Spleen (tissue), 7 donors: ENCODE measurements at regions not wholly inside any gene's neighbourhood (a gene's known extent, or its start where the extent isn't known, plus 50 kb on each side); places are given as distances from the start of the nearest gene placed in this dataset.
"Not testable (repeated sequence)": the region's sequence is repeated elsewhere in the genome, so short reads cannot be mapped to it uniquely, and the experiment has no call there.

ENCODE experiments used
- POLR2A ChIP-seq, 3 donors: fragments of 450-650 bp; IDR thresholded peaks; one replicate each; pipeline ENCODE4 v1.5.1; 2017; ENCODE audit warnings: antibody characterized with exemption in 3 of 3, mild to moderate bottlenecking in 1 of 3
- POLR2AphosphoS5 ChIP-seq, 3 donors: sonication (generic); formaldehyde crosslinking; IDR thresholded peaks; one replicate each; pipeline ENCODE4 v1.5.1; 2017; ENCODE audit warnings: antibody characterized with exemption in 3 of 3
- TF ChIP-seq, protein P1 (sequence below), 11 experiments: fragments of 200-600 bp in 7 of 11; fragments of 450-650 bp in 4 of 11; sonication (generic) in 4 of 11; IDR thresholded peaks in 8 of 11; conservative IDR thresholded peaks in 3 of 11; 1 replicate in 7 of 11; 2 replicates in 4 of 11; pipeline versions ENCODE4 v1.4.0 to v1.8.0; 2016 to 2021; ENCODE audit warnings: antibody characterized with exemption in 11 of 11, inconsistent platforms in 4 of 11, mild to moderate bottlenecking in 1 of 11
- donor health status: DM: no; HTN: no; CAD: no; lungs with moderate emphysema.
- donor health status: DM: no; HTN: no; CAD: no.
- donor health status: DM: no; HTN: no; CAD: no.

- TF ChIP-seq, protein P1, sequence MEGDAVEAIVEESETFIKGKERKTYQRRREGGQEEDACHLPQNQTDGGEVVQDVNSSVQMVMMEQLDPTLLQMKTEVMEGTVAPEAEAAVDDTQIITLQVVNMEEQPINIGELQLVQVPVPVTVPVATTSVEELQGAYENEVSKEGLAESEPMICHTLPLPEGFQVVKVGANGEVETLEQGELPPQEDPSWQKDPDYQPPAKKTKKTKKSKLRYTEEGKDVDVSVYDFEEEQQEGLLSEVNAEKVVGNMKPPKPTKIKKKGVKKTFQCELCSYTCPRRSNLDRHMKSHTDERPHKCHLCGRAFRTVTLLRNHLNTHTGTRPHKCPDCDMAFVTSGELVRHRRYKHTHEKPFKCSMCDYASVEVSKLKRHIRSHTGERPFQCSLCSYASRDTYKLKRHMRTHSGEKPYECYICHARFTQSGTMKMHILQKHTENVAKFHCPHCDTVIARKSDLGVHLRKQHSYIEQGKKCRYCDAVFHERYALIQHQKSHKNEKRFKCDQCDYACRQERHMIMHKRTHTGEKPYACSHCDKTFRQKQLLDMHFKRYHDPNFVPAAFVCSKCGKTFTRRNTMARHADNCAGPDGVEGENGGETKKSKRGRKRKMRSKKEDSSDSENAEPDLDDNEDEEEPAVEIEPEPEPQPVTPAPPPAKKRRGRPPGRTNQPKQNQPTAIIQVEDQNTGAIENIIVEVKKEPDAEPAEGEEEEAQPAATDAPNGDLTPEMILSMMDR (IDR thresholded peaks at IDR 0.05 in 8 of 11, conservative IDR thresholded peaks at IDR 0.05 in 3 of 11) = not testable (repeated sequence)
- TF ChIP-seq POLR2A, POLR2AphosphoS5 (IDR thresholded peaks at IDR 0.05): not testable (repeated sequence)
These were observed 611.3 kb upstream of the FAM98A start for GRCh38 chr2:34210382-34210781.
